HEK293 (cell line): ENCODE measurements at regions not wholly inside any gene's neighbourhood (a gene's known extent, or its start where the extent isn't known, plus 50 kb on each side); places are given as distances from the start of the nearest gene placed in this dataset.
"Not testable (repeated sequence)": the region's sequence is repeated elsewhere in the genome, so short reads cannot be mapped to it uniquely, and the experiment has no call there.

ENCODE experiments used
- CTCF ChIA-PET: fragments of 350-600 bp; formaldehyde crosslinking; extraction: SDS; loops from one replicate; lab custom pipeline; 2021; ENCODE audit warnings: antibody characterized with exemption; lab: Yijun Ruan, JAX
- POLR2A ChIA-PET: fragments of 300-600 bp; formaldehyde crosslinking; extraction: SDS; loops from one replicate; lab custom pipeline; 2020; ENCODE audit warnings: antibody characterized with exemption, inconsistent platforms; lab: Yijun Ruan, JAX
- H3K27ac ChIP-seq: fragments of 200-500 bp; sonication (Bioruptor generic); 2 replicates; pipeline ENCODE4 v1.5.1; 2014; ENCODE audit warnings: low read depth, low read length, control low read depth, inconsistent platforms; ENCODE audit errors: extremely low read depth
- H3K36me3 ChIP-seq, 2 experiments: fragments of 200-500 bp in 1 of 2; sonication (Bioruptor generic) in 1 of 2; 1 replicate in 1 of 2; 2 replicates in 1 of 2; pipeline ENCODE4 v1.5.1; 2014 to 2017; ENCODE audit warnings: inconsistent platforms in 2 of 2, low read length in 2 of 2; ENCODE audit not compliant: control insufficient read depth in 2 of 2, insufficient read depth in 1 of 2
- H3K4me1 ChIP-seq: fragments of 200-500 bp; sonication (Bioruptor generic); 2 replicates; pipeline ENCODE4 v1.5.1; 2014; ENCODE audit warnings: mild to moderate bottlenecking, low read length, inconsistent platforms; ENCODE audit not compliant: control insufficient read depth, insufficient read depth
- H3K4me3 ChIP-seq: 2 replicates; pipeline ENCODE4 v1.5.1; 2011; ENCODE audit warnings: low read depth, mild to moderate bottlenecking, control low read depth, low read length, moderate library complexity
- H3K9me3 ChIP-seq: fragments of 200-500 bp; sonication (Bioruptor generic); 2 replicates; pipeline ENCODE4 v1.5.1; 2014; ENCODE audit warnings: low read depth, low read length, inconsistent platforms; ENCODE audit not compliant: control insufficient read depth, insufficient read depth
- GLI2 ChIP-seq: fragments of 450-650 bp; formaldehyde crosslinking; IDR thresholded peaks from 2 replicates; pipeline ENCODE4; 2017; ENCODE audit warnings: missing biosample characterization, missing genetic modification characterization, low read depth, borderline replicate concordance
- GLI4 ChIP-seq: fragments of 450-650 bp; formaldehyde crosslinking; IDR thresholded peaks from 2 replicates; pipeline ENCODE4 v1.5.1; 2016; ENCODE audit warnings: missing biosample characterization, missing genetic modification characterization
- KLF10 ChIP-seq: fragments of 450-650 bp; IDR thresholded peaks from 2 replicates; pipeline ENCODE4 v1.5.1; 2018; ENCODE audit warnings: missing biosample characterization, mild to moderate bottlenecking, missing genetic modification characterization
- OSR2 ChIP-seq: fragments of 450-650 bp; formaldehyde crosslinking; IDR thresholded peaks from 2 replicates; pipeline ENCODE4 v1.5.1; 2016; ENCODE audit warnings: missing biosample characterization, missing genetic modification characterization
- ZNF114 ChIP-seq: fragments of 450-650 bp; formaldehyde crosslinking; IDR thresholded peaks from 2 replicates; pipeline ENCODE4 v1.5.0; 2017; ENCODE audit warnings: missing biosample characterization, missing genetic modification characterization
- ZNF132 ChIP-seq: fragments of 450-650 bp; formaldehyde crosslinking; IDR thresholded peaks from 2 replicates; pipeline ENCODE4 v1.5.1; 2017; ENCODE audit warnings: missing biosample characterization, missing genetic modification characterization, borderline replicate concordance
- ZNF175 ChIP-seq: fragments of 450-650 bp; formaldehyde crosslinking; IDR thresholded peaks from 2 replicates; pipeline ENCODE4 v1.5.1; 2016; ENCODE audit warnings: missing biosample characterization, missing genetic modification characterization
- ZNF184 ChIP-seq: fragments of 450-650 bp; IDR thresholded peaks from 2 replicates; pipeline ENCODE4 v1.5.1; 2018; ENCODE audit warnings: missing biosample characterization, mild to moderate bottlenecking, missing genetic modification characterization
- ZNF2 ChIP-seq: fragments of 450-650 bp; formaldehyde crosslinking; IDR thresholded peaks from 2 replicates; pipeline ENCODE4 v1.5.1; 2016; ENCODE audit warnings: missing biosample characterization, missing genetic modification characterization
- ZNF214 ChIP-seq: fragments of 450-650 bp; formaldehyde crosslinking; IDR thresholded peaks from 2 replicates; pipeline ENCODE4 v1.5.1; 2017; ENCODE audit warnings: missing biosample characterization, mild to moderate bottlenecking, missing genetic modification characterization, borderline replicate concordance
- ZNF292 ChIP-seq: fragments of 450-650 bp; formaldehyde crosslinking; IDR thresholded peaks from 2 replicates; pipeline ENCODE4 v1.5.1; 2016; ENCODE audit warnings: low read depth, missing biosample characterization, missing genetic modification characterization, borderline replicate concordance
- ZNF426 ChIP-seq: fragments of 450-650 bp; formaldehyde crosslinking; IDR thresholded peaks from 2 replicates; pipeline ENCODE4 v1.5.1; 2017; ENCODE audit warnings: missing biosample characterization, missing genetic modification characterization, mild to moderate bottlenecking, inconsistent platforms, moderate library complexity
- ZNF48 ChIP-seq: fragments of 450-650 bp; formaldehyde crosslinking; IDR thresholded peaks from 2 replicates; pipeline ENCODE4 v1.5.1; 2016; ENCODE audit warnings: missing biosample characterization, missing genetic modification characterization
- ZNF529 ChIP-seq: fragments of 450-650 bp; formaldehyde crosslinking; IDR thresholded peaks from 2 replicates; pipeline ENCODE4 v1.5.1; 2017; ENCODE audit warnings: missing genetic modification characterization, missing biosample characterization; ENCODE audit not compliant: insufficient replicate concordance
- ZNF544 ChIP-seq: fragments of 450-650 bp; formaldehyde crosslinking; IDR thresholded peaks from 2 replicates; pipeline ENCODE4 v1.5.0; 2017; ENCODE audit warnings: missing biosample characterization, missing genetic modification characterization
- ZNF654 ChIP-seq: fragments of 450-650 bp; formaldehyde crosslinking; IDR thresholded peaks from 2 replicates; pipeline ENCODE4 v1.5.1; 2016; ENCODE audit warnings: low read depth, missing biosample characterization, missing genetic modification characterization
- ZNF791 ChIP-seq: fragments of 450-650 bp; formaldehyde crosslinking; IDR thresholded peaks from 2 replicates; pipeline ENCODE4 v1.5.1; 2016; ENCODE audit warnings: missing biosample characterization, missing genetic modification characterization
- ZSCAN30 ChIP-seq: fragments of 450-650 bp; IDR thresholded peaks from 2 replicates; pipeline ENCODE4 v1.5.1; 2018; ENCODE audit warnings: missing biosample characterization, mild to moderate bottlenecking, missing genetic modification characterization, moderate library complexity
- TF ChIP-seq, protein P1 (sequence below): fragments of 450-650 bp; formaldehyde crosslinking; IDR thresholded peaks from 2 replicates; pipeline ENCODE4 v1.5.1; 2017; ENCODE audit warnings: missing biosample characterization, missing genetic modification characterization
- TF ChIP-seq, protein P2 (sequence below): fragments of 450-650 bp; formaldehyde crosslinking; IDR thresholded peaks from 2 replicates; pipeline ENCODE4 v1.5.1; 2016; ENCODE audit warnings: missing biosample characterization, missing genetic modification characterization
- TF ChIP-seq, protein P3 (sequence below): fragments of 450-650 bp; formaldehyde crosslinking; IDR thresholded peaks from 2 replicates; pipeline ENCODE4 v1.5.1; 2016; ENCODE audit warnings: missing biosample characterization, missing genetic modification characterization, borderline replicate concordance

DNA sequence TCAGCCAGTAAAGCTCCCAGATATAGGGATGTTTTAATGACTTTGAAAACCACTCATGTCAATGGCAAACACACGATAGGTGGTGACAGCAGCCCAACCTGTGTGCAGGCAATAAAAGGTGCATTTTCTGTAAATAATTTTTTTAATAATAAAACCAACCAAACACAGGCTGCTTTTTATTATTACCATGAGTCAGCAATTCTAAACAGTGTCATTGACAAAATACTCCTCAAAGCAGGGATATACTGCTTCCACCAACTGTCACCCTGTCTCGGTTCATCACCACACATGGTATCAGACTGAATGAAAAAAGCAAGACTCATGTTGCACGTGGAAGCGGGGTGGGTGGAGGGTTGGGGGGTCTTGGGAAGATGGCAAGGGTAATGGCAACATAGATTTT, 195.9 kb downstream of the ANKRD60 start:
- ChIA-PET CTCF (no interaction called here), POLR2A (no interaction called here)
- Histone ChIP-seq H3K4me1 (no peaks in the 10 kb centered on the region), H3K9me3 (no peaks in the 10 kb centered on the region), H3K36me3 (no peaks in the 10 kb centered on the region), H3K4me3 (no peak overlapping the region), H3K27ac (no peak overlapping the region)
- TF ChIP-seq ZSCAN30 (tag by site-specific recombination) (no peak), GLI4 (tag by site-specific recombination) (no peak), ZNF426 (tag by site-specific recombination) (no peak), ZNF292 (tag by site-specific recombination) (no peak), KLF10 (tag by site-specific recombination) (no peak), ZNF529 (no peak), ZNF791 (tag by site-specific recombination) (no peak), ZNF114 (tag by site-specific recombination) (no peak)
- TF ChIP-seq, protein P1, sequence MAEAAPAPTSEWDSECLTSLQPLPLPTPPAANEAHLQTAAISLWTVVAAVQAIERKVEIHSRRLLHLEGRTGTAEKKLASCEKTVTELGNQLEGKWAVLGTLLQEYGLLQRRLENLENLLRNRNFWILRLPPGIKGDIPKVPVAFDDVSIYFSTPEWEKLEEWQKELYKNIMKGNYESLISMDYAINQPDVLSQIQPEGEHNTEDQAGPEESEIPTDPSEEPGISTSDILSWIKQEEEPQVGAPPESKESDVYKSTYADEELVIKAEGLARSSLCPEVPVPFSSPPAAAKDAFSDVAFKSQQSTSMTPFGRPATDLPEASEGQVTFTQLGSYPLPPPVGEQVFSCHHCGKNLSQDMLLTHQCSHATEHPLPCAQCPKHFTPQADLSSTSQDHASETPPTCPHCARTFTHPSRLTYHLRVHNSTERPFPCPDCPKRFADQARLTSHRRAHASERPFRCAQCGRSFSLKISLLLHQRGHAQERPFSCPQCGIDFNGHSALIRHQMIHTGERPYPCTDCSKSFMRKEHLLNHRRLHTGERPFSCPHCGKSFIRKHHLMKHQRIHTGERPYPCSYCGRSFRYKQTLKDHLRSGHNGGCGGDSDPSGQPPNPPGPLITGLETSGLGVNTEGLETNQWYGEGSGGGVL (tag by site-specific recombination) = no peak

DNA sequence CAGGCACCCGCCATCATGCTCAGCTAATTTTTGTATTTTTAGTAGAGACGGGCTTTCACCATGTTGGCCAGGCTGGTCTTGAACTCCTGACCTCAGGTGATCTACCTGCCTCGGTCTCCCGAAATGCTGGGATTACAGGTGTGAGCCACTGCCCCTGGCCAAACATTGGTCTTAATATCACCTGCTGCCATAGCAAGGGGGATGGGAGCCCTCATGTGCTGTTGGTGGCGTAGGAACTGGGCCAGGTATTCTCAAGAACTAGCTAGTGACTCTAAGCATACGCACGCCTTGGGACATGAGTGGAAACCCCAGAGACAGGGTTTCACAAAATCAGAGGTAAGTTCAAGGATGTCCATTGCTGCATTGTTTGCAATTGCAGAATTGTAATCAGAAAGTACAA, 197.1 kb downstream of the ANKRD60 start:
- POLR2A ChIA-PET, H3K9me3 ChIP-seq, H3K36me3 ChIP-seq: not testable (repeated sequence)

DNA sequence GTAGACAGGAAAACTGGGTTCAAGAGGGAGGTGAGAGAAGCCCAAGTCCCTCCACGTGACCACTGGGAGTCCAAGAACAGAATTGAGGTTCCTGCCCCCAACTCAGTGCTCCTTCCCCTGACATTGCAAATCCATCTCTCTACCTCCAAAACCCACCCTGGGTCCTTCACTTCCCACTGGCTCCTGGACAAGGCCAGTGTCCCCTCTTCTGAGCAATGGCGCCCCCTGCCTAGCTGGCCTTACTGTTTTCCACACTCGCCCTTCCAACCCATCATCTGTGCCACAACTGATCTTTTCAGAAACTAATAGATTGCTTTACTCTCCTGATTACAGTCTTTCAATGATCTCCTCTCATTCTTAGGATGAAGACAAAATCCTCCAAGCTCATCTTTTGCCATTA, 200.3 kb downstream of the ANKRD60 start:
- ChIA-PET CTCF (interaction anchor here (0.6 to 1.8 kb wide), 7 partner anchors 16 to 374 kb away, joined by 3 to 9 read pairs (median 4); no protein-coding TSS in a partner anchor), POLR2A (no interaction called here)
- no peaks in the 10 kb centered on the region for H3K36me3 ChIP-seq

More for the DNA sequence above, 197.1 kb downstream of the ANKRD60 start:
- CTCF ChIA-PET = interaction anchor here (0.6 to 0.7 kb wide), 2 partner anchors 147 to 351 kb away, joined by 3 read pairs; no protein-coding TSS in a partner anchor
- not testable (repeated sequence) for H3K4me3 ChIP-seq, H3K4me1 ChIP-seq, H3K27ac ChIP-seq

DNA sequence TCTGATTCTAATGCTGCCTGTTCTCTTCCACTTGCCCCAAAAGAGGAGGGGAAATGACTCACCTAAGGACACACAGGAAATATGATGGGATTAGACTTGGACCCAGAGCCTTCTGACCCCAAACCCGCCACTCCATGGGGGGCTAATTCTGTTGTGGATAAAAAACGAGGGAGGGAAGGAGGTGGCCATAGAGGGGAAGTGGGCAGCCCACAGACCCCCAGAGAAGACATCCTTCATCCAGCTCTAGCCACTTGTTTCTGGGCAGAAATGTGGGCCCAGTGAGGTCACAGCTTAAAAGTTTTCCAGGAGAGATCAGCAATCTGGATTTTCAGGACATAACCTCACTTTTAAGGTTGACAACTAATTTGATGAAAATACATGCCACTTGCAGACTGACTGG, 202.1 kb downstream of the ANKRD60 start:
- CTCF ChIA-PET = no interaction called here
- no peaks in the 10 kb centered on the region for H3K36me3 ChIP-seq
- H3K4me3 ChIP-seq = no peak overlapping the region
- H3K27ac ChIP-seq = no peak overlapping the region
- POLR2A ChIA-PET = no interaction called here
- no peaks in the 10 kb centered on the region for H3K9me3 ChIP-seq
- no peaks in the 10 kb centered on the region for H3K4me1 ChIP-seq
- TF ChIP-seq OSR2 (tag by site-specific recombination) (no peak), ZNF292 (tag by site-specific recombination) (no peak), ZNF2 (tag by site-specific recombination) (no peak), GLI2 (tag by site-specific recombination) (no peak), ZNF184 (no peak), ZNF48 (tag by site-specific recombination) (no peak), ZNF544 (no peak), ZNF132 (tag by site-specific recombination) (no peak), ZNF214 (tag by site-specific recombination) (no peak)
- TF ChIP-seq, protein P2, sequence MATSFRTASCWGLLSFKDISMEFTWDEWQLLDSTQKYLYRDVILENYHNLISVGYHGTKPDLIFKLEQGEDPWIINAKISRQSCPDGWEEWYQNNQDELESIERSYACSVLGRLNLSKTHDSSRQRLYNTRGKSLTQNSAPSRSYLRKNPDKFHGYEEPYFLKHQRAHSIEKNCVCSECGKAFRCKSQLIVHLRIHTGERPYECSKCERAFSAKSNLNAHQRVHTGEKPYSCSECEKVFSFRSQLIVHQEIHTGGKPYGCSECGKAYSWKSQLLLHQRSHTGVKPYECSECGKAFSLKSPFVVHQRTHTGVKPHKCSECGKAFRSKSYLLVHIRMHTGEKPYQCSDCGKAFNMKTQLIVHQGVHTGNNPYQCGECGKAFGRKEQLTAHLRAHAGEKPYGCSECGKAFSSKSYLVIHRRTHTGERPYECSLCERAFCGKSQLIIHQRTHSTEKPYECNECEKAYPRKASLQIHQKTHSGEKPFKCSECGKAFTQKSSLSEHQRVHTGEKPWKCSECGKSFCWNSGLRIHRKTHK = no peak
- TF ChIP-seq, protein P3, sequence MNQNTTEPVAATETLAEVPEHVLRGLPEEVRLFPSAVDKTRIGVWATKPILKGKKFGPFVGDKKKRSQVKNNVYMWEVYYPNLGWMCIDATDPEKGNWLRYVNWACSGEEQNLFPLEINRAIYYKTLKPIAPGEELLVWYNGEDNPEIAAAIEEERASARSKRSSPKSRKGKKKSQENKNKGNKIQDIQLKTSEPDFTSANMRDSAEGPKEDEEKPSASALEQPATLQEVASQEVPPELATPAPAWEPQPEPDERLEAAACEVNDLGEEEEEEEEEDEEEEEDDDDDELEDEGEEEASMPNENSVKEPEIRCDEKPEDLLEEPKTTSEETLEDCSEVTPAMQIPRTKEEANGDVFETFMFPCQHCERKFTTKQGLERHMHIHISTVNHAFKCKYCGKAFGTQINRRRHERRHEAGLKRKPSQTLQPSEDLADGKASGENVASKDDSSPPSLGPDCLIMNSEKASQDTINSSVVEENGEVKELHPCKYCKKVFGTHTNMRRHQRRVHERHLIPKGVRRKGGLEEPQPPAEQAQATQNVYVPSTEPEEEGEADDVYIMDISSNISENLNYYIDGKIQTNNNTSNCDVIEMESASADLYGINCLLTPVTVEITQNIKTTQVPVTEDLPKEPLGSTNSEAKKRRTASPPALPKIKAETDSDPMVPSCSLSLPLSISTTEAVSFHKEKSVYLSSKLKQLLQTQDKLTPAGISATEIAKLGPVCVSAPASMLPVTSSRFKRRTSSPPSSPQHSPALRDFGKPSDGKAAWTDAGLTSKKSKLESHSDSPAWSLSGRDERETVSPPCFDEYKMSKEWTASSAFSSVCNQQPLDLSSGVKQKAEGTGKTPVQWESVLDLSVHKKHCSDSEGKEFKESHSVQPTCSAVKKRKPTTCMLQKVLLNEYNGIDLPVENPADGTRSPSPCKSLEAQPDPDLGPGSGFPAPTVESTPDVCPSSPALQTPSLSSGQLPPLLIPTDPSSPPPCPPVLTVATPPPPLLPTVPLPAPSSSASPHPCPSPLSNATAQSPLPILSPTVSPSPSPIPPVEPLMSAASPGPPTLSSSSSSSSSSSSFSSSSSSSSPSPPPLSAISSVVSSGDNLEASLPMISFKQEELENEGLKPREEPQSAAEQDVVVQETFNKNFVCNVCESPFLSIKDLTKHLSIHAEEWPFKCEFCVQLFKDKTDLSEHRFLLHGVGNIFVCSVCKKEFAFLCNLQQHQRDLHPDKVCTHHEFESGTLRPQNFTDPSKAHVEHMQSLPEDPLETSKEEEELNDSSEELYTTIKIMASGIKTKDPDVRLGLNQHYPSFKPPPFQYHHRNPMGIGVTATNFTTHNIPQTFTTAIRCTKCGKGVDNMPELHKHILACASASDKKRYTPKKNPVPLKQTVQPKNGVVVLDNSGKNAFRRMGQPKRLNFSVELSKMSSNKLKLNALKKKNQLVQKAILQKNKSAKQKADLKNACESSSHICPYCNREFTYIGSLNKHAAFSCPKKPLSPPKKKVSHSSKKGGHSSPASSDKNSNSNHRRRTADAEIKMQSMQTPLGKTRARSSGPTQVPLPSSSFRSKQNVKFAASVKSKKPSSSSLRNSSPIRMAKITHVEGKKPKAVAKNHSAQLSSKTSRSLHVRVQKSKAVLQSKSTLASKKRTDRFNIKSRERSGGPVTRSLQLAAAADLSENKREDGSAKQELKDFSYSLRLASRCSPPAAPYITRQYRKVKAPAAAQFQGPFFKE (tag by site-specific recombination) = no peak

More for the DNA sequence above, 200.3 kb downstream of the ANKRD60 start:
- no peaks in the 10 kb centered on the region for H3K9me3 ChIP-seq
- TF ChIP-seq ZNF654 (tag by site-specific recombination) (peak; percentile 22; the same call in 1 of the 2 replicates), ZNF175 (no peak), OSR2 (tag by site-specific recombination) (no peak)
- no peaks in the 10 kb centered on the region for H3K4me1 ChIP-seq
- H3K27ac ChIP-seq = no peak overlapping the region
- no peak overlapping the region for H3K4me3 ChIP-seq
